Hepatocyte (in vitro differentiated cells): ENCODE measurements at regions not wholly inside any gene's neighbourhood (a gene's known extent, or its start where the extent isn't known, plus 50 kb on each side); places are given as distances from the start of the nearest gene placed in this dataset.

Experiments
- CTCF ChIP-seq: fragments of 200-600 bp; sonication (generic); IDR thresholded peaks from 2 replicates; pipeline ENCODE4 v1.5.1; 2016; ENCODE audit warnings: antibody characterized with exemption, mild to moderate bottlenecking; ENCODE audit not compliant: poor library complexity
- EZH2 ChIP-seq: fragments of 200-600 bp; sonication (generic); IDR thresholded peaks from 2 replicates; pipeline ENCODE4 v1.6.1; 2016; ENCODE audit warnings: antibody characterized with exemption, mild to moderate bottlenecking, borderline replicate concordance
- EZH2phosphoT487 ChIP-seq: fragments of 200-600 bp; sonication (generic); IDR thresholded peaks from one replicate; pipeline ENCODE4 v1.6.1; 2018; ENCODE audit warnings: antibody characterized with exemption, mild to moderate bottlenecking, low read depth, moderate library complexity; ENCODE audit not compliant: unreplicated experiment, severe bottlenecking

GRCh38 chr7:81606078-81606863 is 163.6 kb downstream of the HGF start:
- no peak for TF ChIP-seq CTCF
- TF ChIP-seq EZH2, result no peak
- TF ChIP-seq EZH2phosphoT487, result no peak
